ENCODE measurements at regions not wholly inside any gene's neighbourhood (a gene's known extent, or its start where the extent isn't known, plus 50 kb on each side); places are given as distances from the start of the nearest gene placed in this dataset.

DNA sequence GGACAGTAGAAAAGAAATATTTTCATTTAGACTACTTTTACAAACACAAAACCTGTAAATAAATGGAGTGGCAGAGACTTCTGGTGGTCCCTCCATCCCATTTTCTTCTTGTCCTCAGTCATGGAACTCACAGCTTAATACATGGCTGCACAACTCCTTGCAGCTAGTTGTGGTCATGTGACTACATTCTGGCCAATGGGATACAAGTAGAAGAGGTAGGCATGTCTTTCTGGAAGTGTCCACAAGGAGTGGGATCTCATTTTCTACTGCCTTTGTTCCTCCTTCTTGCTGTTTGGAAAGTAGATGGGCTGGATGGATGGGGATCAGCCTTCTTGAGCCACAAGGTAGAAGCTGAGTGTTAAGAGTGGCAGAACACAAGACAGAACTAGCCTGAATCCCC is 555.8 kb downstream of the SATB2 start:
- Histone ChIP-seq H3K9me1 (ENCODE audit: control insufficient read depth, insufficient read depth, low read length) (no peaks in the 10 kb centered on the region), H3K4me1 (replicated peaks in 1 of 2; ENCODE audit: control insufficient read depth in 2 of 2, insufficient read depth in 2 of 2, low read length in 2 of 2) (no peaks in the 10 kb centered on the region), H3K27me3 (ENCODE audit: control insufficient read depth in 2 of 2, insufficient read depth in 2 of 2, low read length in 2 of 2) (no peaks in the 10 kb centered on the region), H2AFZ (ENCODE audit: low read depth, low read length) (no peak overlapping the region), H3K36me3 (ENCODE audit: control insufficient read depth, insufficient read depth, low read length) (no peaks in the 10 kb centered on the region), H3K4me2 (ENCODE audit: insufficient read depth, low read length) (no peak overlapping the region), H3K4me3 (no peak overlapping the region), H3K9ac (ENCODE audit: insufficient read depth in 1 of 2, low read depth in 2 of 2, low read length in 2 of 2) (no peak overlapping the region), H3K27ac (ENCODE audit: extremely low read depth, low read depth, low read length) (no peak overlapping the region), H3K9me3 (replicated peaks; ENCODE audit: control insufficient read depth, insufficient read depth, low read depth, low read length) (no peaks in the 10 kb centered on the region), H3K79me2 (ENCODE audit: control insufficient read depth, insufficient read depth, low read length) (no peaks in the 10 kb centered on the region), H4K20me1 (replicated peaks; ENCODE audit: control insufficient read depth, insufficient read depth, low read length) (no peaks in the 10 kb centered on the region)
- ATAC-seq (no peak), FAIRE-seq (no peak), DNase-seq (ENCODE audit: extremely low read depth in 1 of 4, low spot score in 3 of 4) (peak in 2 of 4 experiments; percentile 21 to 23)
- TF ChIP-seq FOXK2 (conservative IDR thresholded peaks at IDR 0.05 in 1 of 2, IDR thresholded peaks at IDR 0.05 in 1 of 2; ENCODE audit: low read depth in 2 of 2) (no peak), MCM3 (IDR thresholded peaks at IDR 0.05) (no peak), ZNF174 (CRISPR knock-in tag; IDR thresholded peaks at IDR 0.05) (no peak), TFE3 (CRISPR knock-in tag; IDR thresholded peaks at IDR 0.05) (peak; percentile 49)
- no TSS peak for BruUV-seq (replicated peaks)
- in situ Hi-C loops (cut with MboI): no loop called here
- intact Hi-C loops (cut with micrococcal nuclease): no loop called here
- ChIA-PET POLR2A (no interaction called here), CTCF (ENCODE audit: low intra/inter-chr PET ratio) (no interaction called here)

DNA sequence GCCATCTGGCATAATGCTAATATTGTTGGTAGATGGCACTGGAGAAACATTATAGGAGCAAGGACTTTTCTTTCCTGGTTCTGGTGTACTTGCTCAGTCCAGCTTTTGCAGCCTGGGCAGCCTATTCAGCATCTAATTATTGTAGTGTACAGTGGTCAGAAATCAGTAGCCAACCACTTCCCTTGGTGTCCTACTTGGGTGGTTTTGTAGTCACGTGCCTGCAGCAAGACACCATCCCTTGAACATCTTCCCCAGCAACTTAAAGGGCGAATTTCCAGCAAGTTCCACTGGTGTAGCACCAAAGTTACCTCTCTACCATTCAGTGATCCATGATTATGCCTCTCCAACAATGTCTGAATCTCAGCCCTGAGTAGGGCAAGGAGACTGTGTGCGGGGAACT is 557.6 kb downstream of the SATB2 start:
- H3K9me1 ChIP-seq (ENCODE audit: control insufficient read depth, insufficient read depth, low read length): no peaks in the 10 kb centered on the region
- H3K27ac ChIP-seq (ENCODE audit: extremely low read depth, low read depth, low read length): no peak overlapping the region
- no peaks in the 10 kb centered on the region for H3K27me3 ChIP-seq (ENCODE audit: control insufficient read depth in 2 of 2, insufficient read depth in 2 of 2, low read length in 2 of 2)
- intact Hi-C loops (cut with micrococcal nuclease): no loop called here
- H3K36me3 ChIP-seq (ENCODE audit: control insufficient read depth, insufficient read depth, low read length): no peaks in the 10 kb centered on the region
- no peak for ATAC-seq
- H3K9ac ChIP-seq (ENCODE audit: insufficient read depth in 1 of 2, low read depth in 2 of 2, low read length in 2 of 2): no peak overlapping the region
- no peaks in the 10 kb centered on the region for H3K4me1 ChIP-seq (replicated peaks in 1 of 2; ENCODE audit: control insufficient read depth in 2 of 2, insufficient read depth in 2 of 2, low read length in 2 of 2)
- no peak for DNase-seq (ENCODE audit: extremely low read depth in 1 of 4, low spot score in 3 of 4)
- no peak overlapping the region for H3K4me2 ChIP-seq (ENCODE audit: insufficient read depth, low read length)
- H3K9me3 ChIP-seq (replicated peaks; ENCODE audit: control insufficient read depth, insufficient read depth, low read depth, low read length): no peaks in the 10 kb centered on the region
- POLR2A ChIA-PET: interaction anchor here (0.7 kb wide), 1 partner anchor 681 kb away, joined by 3 read pairs; no protein-coding TSS in a partner anchor
- no peak for FAIRE-seq
- CTCF ChIA-PET (ENCODE audit: low intra/inter-chr PET ratio): no interaction called here
- no TSS peak for BruUV-seq (replicated peaks)
- H3K4me3 ChIP-seq: no peak overlapping the region
- no peaks in the 10 kb centered on the region for H4K20me1 ChIP-seq (replicated peaks; ENCODE audit: control insufficient read depth, insufficient read depth, low read length)
- H3K79me2 ChIP-seq (ENCODE audit: control insufficient read depth, insufficient read depth, low read length): no peaks in the 10 kb centered on the region
- no peak overlapping the region for H2AFZ ChIP-seq (ENCODE audit: low read depth, low read length)
- WGBS (ENCODE audit: insufficient coverage, low coverage, missing lambda C conversion rate): 0% methylated on average over 3 of the region's 3 CpGs
- in situ Hi-C loops (cut with MboI): no loop called here
- no peak for TF ChIP-seq HDAC6 (IDR thresholded peaks at IDR 0.05; ENCODE audit: low read depth, low read length)
- TF ChIP-seq MYNN (IDR thresholded peaks at IDR 0.05): no peak
- TF ChIP-seq MYNN (CRISPR knock-in tag; IDR thresholded peaks at IDR 0.05): no peak
- TF ChIP-seq, protein P1, sequence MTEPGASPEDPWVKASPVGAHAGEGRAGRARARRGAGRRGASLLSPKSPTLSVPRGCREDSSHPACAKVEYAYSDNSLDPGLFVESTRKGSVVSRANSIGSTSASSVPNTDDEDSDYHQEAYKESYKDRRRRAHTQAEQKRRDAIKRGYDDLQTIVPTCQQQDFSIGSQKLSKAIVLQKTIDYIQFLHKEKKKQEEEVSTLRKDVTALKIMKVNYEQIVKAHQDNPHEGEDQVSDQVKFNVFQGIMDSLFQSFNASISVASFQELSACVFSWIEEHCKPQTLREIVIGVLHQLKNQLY (CRISPR knock-in tag; conservative IDR thresholded peaks at IDR 0.05): no peak
- no peak for TF ChIP-seq ZNF316 (IDR thresholded peaks at IDR 0.05)
- TF ChIP-seq, protein P2, sequence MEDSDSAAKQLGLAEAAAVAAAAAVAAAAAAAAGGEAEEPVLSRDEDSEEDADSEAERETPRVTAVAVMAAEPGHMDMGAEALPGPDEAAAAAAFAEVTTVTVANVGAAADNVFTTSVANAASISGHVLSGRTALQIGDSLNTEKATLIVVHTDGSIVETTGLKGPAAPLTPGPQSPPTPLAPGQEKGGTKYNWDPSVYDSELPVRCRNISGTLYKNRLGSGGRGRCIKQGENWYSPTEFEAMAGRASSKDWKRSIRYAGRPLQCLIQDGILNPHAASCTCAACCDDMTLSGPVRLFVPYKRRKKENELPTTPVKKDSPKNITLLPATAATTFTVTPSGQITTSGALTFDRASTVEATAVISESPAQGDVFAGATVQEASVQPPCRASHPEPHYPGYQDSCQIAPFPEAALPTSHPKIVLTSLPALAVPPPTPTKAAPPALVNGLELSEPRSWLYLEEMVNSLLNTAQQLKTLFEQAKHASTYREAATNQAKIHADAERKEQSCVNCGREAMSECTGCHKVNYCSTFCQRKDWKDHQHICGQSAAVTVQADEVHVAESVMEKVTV (CRISPR knock-in tag; IDR thresholded peaks at IDR 0.05): no peak
- TF ChIP-seq NR0B1 (IDR thresholded peaks at IDR 0.05; ENCODE audit: partially characterized antibody): no peak
